PC-9 (cell line): ENCODE measurements at regions not wholly inside any gene's neighbourhood (a gene's known extent, or its start where the extent isn't known, plus 50 kb on each side); places are given as distances from the start of the nearest gene placed in this dataset.
A peak's percentile ranks its signal among the peaks of the same experiment; 100 is the strongest.

Source experiments
- BruUV-seq: library from RNA; stranded (reverse); fragments of 400-500 nt; replicated peaks from 2 replicates; lab custom pipeline; 2021; lab: Mats Ljungman, UMichigan
- CTCF ChIA-PET: fragments of 300-600 bp; sonication (Branson Sonifier 250); formaldehyde crosslinking; loops from one replicate; lab custom pipeline; 2022; ENCODE audit warnings: antibody characterized with exemption; lab: Charles Lee
- POLR2A ChIA-PET: fragments of 300-600 bp; sonication (Branson Sonifier 250); formaldehyde crosslinking; loops from one replicate; lab custom pipeline; 2022; ENCODE audit warnings: antibody characterized with exemption; ENCODE audit not compliant: unreplicated experiment; lab: Charles Lee
- DNase-seq, 2 experiments: peaks; one replicate each; pipeline versions ENCODE4 v3.0.0 to v3.0.0-alpha.2; 2015 to 2022; ENCODE audit warnings: mixed read lengths in 1 of 2
- H2AFZ ChIP-seq: fragments of 200-600 bp; sonication (generic); 2 replicates; pipeline ENCODE4 v1.8.1; 2017; ENCODE audit warnings: antibody characterized with exemption
- H3F3A ChIP-seq: fragments of 200-600 bp; sonication (generic); 2 replicates; pipeline ENCODE4 v1.8.1; 2017; ENCODE audit warnings: antibody characterized with exemption, mild to moderate bottlenecking, low read depth; ENCODE audit not compliant: insufficient read depth
- H3K27ac ChIP-seq: fragments of 200-600 bp; sonication (generic); 2 replicates; pipeline ENCODE4 v1.6.1; 2016; ENCODE audit warnings: mixed run types
- H3K27me3 ChIP-seq: fragments of 200-600 bp; sonication (generic); 2 replicates; pipeline ENCODE4 v1.6.1; 2016; ENCODE audit warnings: low read depth, mixed run types; ENCODE audit not compliant: insufficient read depth
- H3K36me3 ChIP-seq: fragments of 200-600 bp; sonication (generic); 2 replicates; pipeline ENCODE4 v1.6.1; 2016; ENCODE audit warnings: low read depth, mixed run types
- H3K4me1 ChIP-seq: fragments of 200-600 bp; sonication (generic); replicated peaks from 2 replicates; pipeline ENCODE4 v1.6.1; 2016; ENCODE audit warnings: mixed run types; ENCODE audit not compliant: insufficient read depth
- H3K4me2 ChIP-seq: fragments of 200-600 bp; sonication (generic); 2 replicates; pipeline ENCODE4 v1.6.1; 2017; ENCODE audit warnings: mixed run types
- H3K4me3 ChIP-seq: fragments of 200-600 bp; sonication (generic); 2 replicates; pipeline ENCODE4 v1.6.1; 2016; ENCODE audit warnings: mixed run types
- H3K79me2 ChIP-seq: fragments of 200-600 bp; sonication (generic); 2 replicates; pipeline ENCODE4 v1.6.1; 2017; ENCODE audit warnings: low read depth, mixed run types
- H3K9me2 ChIP-seq: fragments of 200-600 bp; sonication (generic); 2 replicates; pipeline ENCODE4 v1.8.1; 2017; ENCODE audit warnings: mild to moderate bottlenecking; ENCODE audit not compliant: insufficient read depth
- H3K9me3 ChIP-seq: fragments of 200-600 bp; sonication (generic); 2 replicates; pipeline ENCODE4 v1.8.1; 2016; ENCODE audit warnings: low read depth; ENCODE audit not compliant: insufficient read depth
- H4K20me1 ChIP-seq: fragments of 200-600 bp; sonication (generic); 2 replicates; pipeline ENCODE4 v1.8.1; 2017; ENCODE audit not compliant: insufficient read depth
- EZH2 ChIP-seq: fragments of 200-600 bp; sonication (generic); IDR thresholded peaks from 2 replicates; pipeline ENCODE4 v1.8.0; 2017; ENCODE audit warnings: antibody characterized with exemption, low read depth
- intact Hi-C: fragments of 100-400 bp; cut with micrococcal nuclease; formaldehyde crosslinking; loops from one replicate; pipeline ENCODE4 v1.10.0; 2022; ENCODE audit not compliant: unreplicated experiment
- TF ChIP-seq, protein P1 (sequence below): fragments of 200-600 bp; sonication (generic); conservative IDR thresholded peaks from 2 replicates; pipeline ENCODE4 v1.6.1; 2017; ENCODE audit warnings: mixed run types, antibody characterized with exemption, mild to moderate bottlenecking, moderate library complexity

DNA sequence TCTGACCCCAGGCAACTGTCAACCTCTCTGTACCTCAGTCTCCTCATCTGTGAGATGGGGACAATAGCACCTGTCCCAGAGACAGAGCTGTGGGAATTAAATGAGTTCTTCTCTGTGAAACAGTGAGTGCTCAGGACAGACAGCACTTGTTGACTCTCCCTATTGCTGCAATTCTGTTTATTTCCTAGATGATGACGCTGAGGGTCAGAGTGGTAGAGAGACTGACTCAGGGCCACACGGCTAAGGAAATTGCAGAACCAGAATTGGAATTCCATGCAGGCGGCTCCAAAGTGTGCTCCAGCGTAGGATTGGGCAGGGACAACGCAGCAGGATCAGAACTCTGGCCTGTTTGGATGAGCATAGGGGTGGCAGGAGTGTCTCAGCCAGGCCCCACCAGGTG lies 302.2 kb downstream of the C16orf95 start:
- Histone ChIP-seq H3K27me3 (peaks cover 78% of the 10 kb centered on the region), H2AFZ (no peak overlapping the region), H3K9me2 (no peaks in the 10 kb centered on the region), H3K79me2 (no peaks in the 10 kb centered on the region), H3K27ac (no peak overlapping the region), H3F3A (no peaks in the 10 kb centered on the region), H4K20me1 (no peaks in the 10 kb centered on the region), H3K4me3 (no peak overlapping the region), H3K36me3 (no peaks in the 10 kb centered on the region), H3K4me2 (no peak overlapping the region), H3K9me3 (no peaks in the 10 kb centered on the region), H3K4me1 (no peaks in the 10 kb centered on the region)
- DNase-seq = no peak
- BruUV-seq = no TSS peak
- ChIA-PET CTCF (no interaction called here), POLR2A (no interaction called here)
- intact Hi-C loops = no loop called here
- TF ChIP-seq, protein P1, sequence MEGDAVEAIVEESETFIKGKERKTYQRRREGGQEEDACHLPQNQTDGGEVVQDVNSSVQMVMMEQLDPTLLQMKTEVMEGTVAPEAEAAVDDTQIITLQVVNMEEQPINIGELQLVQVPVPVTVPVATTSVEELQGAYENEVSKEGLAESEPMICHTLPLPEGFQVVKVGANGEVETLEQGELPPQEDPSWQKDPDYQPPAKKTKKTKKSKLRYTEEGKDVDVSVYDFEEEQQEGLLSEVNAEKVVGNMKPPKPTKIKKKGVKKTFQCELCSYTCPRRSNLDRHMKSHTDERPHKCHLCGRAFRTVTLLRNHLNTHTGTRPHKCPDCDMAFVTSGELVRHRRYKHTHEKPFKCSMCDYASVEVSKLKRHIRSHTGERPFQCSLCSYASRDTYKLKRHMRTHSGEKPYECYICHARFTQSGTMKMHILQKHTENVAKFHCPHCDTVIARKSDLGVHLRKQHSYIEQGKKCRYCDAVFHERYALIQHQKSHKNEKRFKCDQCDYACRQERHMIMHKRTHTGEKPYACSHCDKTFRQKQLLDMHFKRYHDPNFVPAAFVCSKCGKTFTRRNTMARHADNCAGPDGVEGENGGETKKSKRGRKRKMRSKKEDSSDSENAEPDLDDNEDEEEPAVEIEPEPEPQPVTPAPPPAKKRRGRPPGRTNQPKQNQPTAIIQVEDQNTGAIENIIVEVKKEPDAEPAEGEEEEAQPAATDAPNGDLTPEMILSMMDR = no peak
- TF ChIP-seq EZH2 = no peak

- H3K4me2 ChIP-seq = no peak overlapping the region
- no TSS peak for BruUV-seq
- CTCF ChIA-PET = no interaction called here
- no peaks in the 10 kb centered on the region for H4K20me1 ChIP-seq
- H3K27ac ChIP-seq = no peak overlapping the region
- TF ChIP-seq, protein P1 = no peak
- no peak for TF ChIP-seq EZH2
- H3K9me3 ChIP-seq = no peaks in the 10 kb centered on the region
- no peaks in the 10 kb centered on the region for H3K4me1 ChIP-seq
- no peaks in the 10 kb centered on the region for H3K9me2 ChIP-seq
- POLR2A ChIA-PET = no interaction called here
- H2AFZ ChIP-seq = no peak overlapping the region
- no peak overlapping the region for H3K4me3 ChIP-seq
- intact Hi-C loops = no loop called here
- H3K27me3 ChIP-seq = peaks cover 78% of the 10 kb centered on the region
- no peaks in the 10 kb centered on the region for H3F3A ChIP-seq
- H3K79me2 ChIP-seq = no peaks in the 10 kb centered on the region
- H3K36me3 ChIP-seq = no peaks in the 10 kb centered on the region
- no peak for DNase-seq
Observed at GRCh38 chr16:87016046-87017035, 300.9 kb downstream of the C16orf95 start.

DNA sequence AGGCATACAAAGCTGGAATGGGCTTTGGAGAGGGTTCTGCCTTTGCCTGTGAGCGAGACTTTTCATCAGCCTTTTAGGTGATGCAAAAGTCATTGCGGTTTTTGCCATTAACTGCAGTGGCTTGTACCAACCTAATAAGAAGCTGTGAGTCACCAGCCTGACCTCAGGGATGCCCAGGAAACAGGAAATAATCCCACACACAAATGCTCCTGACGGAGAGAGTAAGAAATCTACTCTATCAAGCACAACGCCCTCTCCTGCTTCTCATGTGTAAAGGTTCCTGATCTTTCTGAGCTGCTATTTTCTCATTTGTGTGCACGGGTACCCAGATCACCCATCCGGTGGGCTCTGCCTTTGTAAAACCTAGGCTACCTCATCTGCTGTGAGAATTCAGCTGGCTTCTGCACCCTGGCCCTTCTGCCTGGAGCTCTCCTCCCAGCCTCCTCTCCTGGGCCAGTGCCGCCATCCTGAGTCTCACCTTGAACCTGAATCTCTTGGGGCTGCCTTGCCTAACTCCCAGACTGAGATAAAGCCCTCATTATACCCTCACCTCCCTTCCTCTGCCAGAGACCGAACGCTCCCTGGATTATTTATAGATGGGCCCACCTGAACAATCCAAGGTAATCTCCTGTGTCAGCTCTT lies 299.7 kb downstream of the C16orf95 start:
- peaks cover 78% of the 10 kb centered on the region for H3K27me3 ChIP-seq
- TF ChIP-seq, protein P1 = peak; percentile 38; the same call in 1 of the 2 replicates
- no peak for TF ChIP-seq EZH2

More for the DNA sequence above, 299.7 kb downstream of the C16orf95 start:
- H3K4me1 ChIP-seq = no peaks in the 10 kb centered on the region
- ChIA-PET CTCF (no interaction called here), POLR2A (no interaction called here)
- H3K79me2 ChIP-seq = no peaks in the 10 kb centered on the region
- H4K20me1 ChIP-seq = no peaks in the 10 kb centered on the region
- H3K9me3 ChIP-seq = no peaks in the 10 kb centered on the region
- DNase-seq = peak in 1 of 2 experiments; percentile 57
- no peaks in the 10 kb centered on the region for H3K9me2 ChIP-seq
- intact Hi-C loops = no loop called here
- H3K36me3 ChIP-seq = no peaks in the 10 kb centered on the region
- no peak overlapping the region for H3K4me3 ChIP-seq
- no peak overlapping the region for H3K4me2 ChIP-seq
- no peaks in the 10 kb centered on the region for H3F3A ChIP-seq
- no peak overlapping the region for H2AFZ ChIP-seq
- no peak overlapping the region for H3K27ac ChIP-seq
- no TSS peak for BruUV-seq
